Psoas muscle (tissue), 7 donors: ENCODE measurements at regions not wholly inside any gene's neighbourhood (a gene's known extent, or its start where the extent isn't known, plus 50 kb on each side); places are given as distances from the start of the nearest gene placed in this dataset.

Experiments used
- ATAC-seq, 4 donors: fragments of 200-7000 bp; cut with Tn5 transposase; one replicate each; pipeline ENCODE4 v1.9.1; 2020; ENCODE audit warnings: moderate library complexity in 3 of 4, mild to moderate bottlenecking in 2 of 4
- DNase-seq, 2 donors: peaks; one replicate each; pipeline ENCODE4 v3.0.0-alpha.2; 2020
- H3K27ac ChIP-seq: fragments of 200-600 bp; one replicate; pipeline ENCODE4 v1.8.0; 2022
- H3K27me3 ChIP-seq, 3 donors: fragments of 200-600 bp in 1 of 3; one replicate each; pipeline versions ENCODE4 v1.6.1 to v1.8.0; 2013 to 2022; ENCODE audit warnings: low read length in 2 of 3, mild to moderate bottlenecking in 2 of 3, moderate library complexity in 1 of 3; ENCODE audit not compliant: insufficient read depth in 3 of 3
- H3K36me3 ChIP-seq, 2 donors: fragments of 200-600 bp in 1 of 2; one replicate each; pipeline versions ENCODE4 v1.6.1 to v1.8.0; 2013 to 2022; ENCODE audit warnings: low read depth in 1 of 2, mild to moderate bottlenecking in 1 of 2, moderate library complexity in 1 of 2; ENCODE audit not compliant: insufficient read depth in 1 of 2
- H3K4me1 ChIP-seq: fragments of 200-600 bp; one replicate; pipeline ENCODE4 v1.8.0; 2022
- H3K4me3 ChIP-seq: fragments of 200-600 bp; one replicate; pipeline ENCODE4 v1.8.0; 2022; ENCODE audit warnings: mild to moderate bottlenecking
- H3K9me3 ChIP-seq: fragments of 200-600 bp; one replicate; pipeline ENCODE4 v1.8.0; 2022
- CTCF ChIP-seq: fragments of 200-600 bp; IDR thresholded peaks from one replicate; pipeline ENCODE4 v1.8.0; 2022; ENCODE audit warnings: antibody characterized with exemption
- WGBS, 3 donors: extraction: QIAGEN DNeasy Blood & Tissue Kit; methylation state at CpG; one replicate each; pipeline versions ENCODE4 v1.1.6 to v1.1.7; 2013; 5-methylcytosine and 5-hydroxymethylcytosine counted together
- intact Hi-C, 2 donors: fragments of 100-400 bp; cut with DNase I; formaldehyde crosslinking; loops; one replicate each; pipeline versions ENCODE4 v1.11.0 to v1.14.2; 2022
- donor health status: healthy with polysubstance abuse.
- donor health status: DM: no; HTN: no; CAD: no; lungs with moderate emphysema.
- donor health status: Bipolar disorder and iron deficiency.
- donor health status: healthy.
- donor health status: DM: yes; HTN: yes; CAD: no.
- donor health status: DM: no; HTN: no; CAD: no.
- donor health status: DM: yes; HTN: yes; CAD: no.

- intact Hi-C loops = no loop called here
- Histone ChIP-seq H3K4me3 (no peak overlapping the region), H3K27ac (no peak overlapping the region), H3K27me3 (no peaks in the 10 kb centered on the region), H3K9me3 (no peaks in the 10 kb centered on the region), H3K36me3 (no peaks in the 10 kb centered on the region), H3K4me1 (no peaks in the 10 kb centered on the region)
- DNase-seq (no peak), ATAC-seq (no peak)
- WGBS, 3 donors = 90 to 92% (median 91%) methylated on average over 3 of the region's 3 CpGs
- TF ChIP-seq CTCF = no peak
Observed at GRCh38 chr13:99722338-99722818, 221.1 kb downstream of the TM9SF2 start.

GRCh38 chr13:99721606-99722337 lies 220.5 kb downstream of the TM9SF2 start:
- intact Hi-C loops = no loop called here
- no peak for DNase-seq
- no peaks in the 10 kb centered on the region for H3K27me3 ChIP-seq
- no peak for ATAC-seq
- TF ChIP-seq CTCF = no peak
- no peak overlapping the region for H3K27ac ChIP-seq
- H3K4me1 ChIP-seq = no peaks in the 10 kb centered on the region
- H3K9me3 ChIP-seq = no peaks in the 10 kb centered on the region
- H3K4me3 ChIP-seq = no peak overlapping the region
- H3K36me3 ChIP-seq = no peaks in the 10 kb centered on the region
- 42 to 67% (median 58%) methylated on average over 4 of the region's 4 CpGs for WGBS, 3 donors

- no peaks in the 10 kb centered on the region for H3K9me3 ChIP-seq
Observed at GRCh38 chr13:99717959-99718674, 216.8 kb downstream of the TM9SF2 start.

GRCh38 chr13:99709134-99709533 lies 207.9 kb downstream of the TM9SF2 start:
- H3K36me3 ChIP-seq = no peaks in the 10 kb centered on the region
- no peak for DNase-seq
- no peak overlapping the region for H3K4me3 ChIP-seq
- TF ChIP-seq CTCF = no peak
- intact Hi-C loops = no loop called here
- 61 to 67% (median 65%) methylated on average over 4 of the region's 4 CpGs for WGBS, 3 donors
- no peaks in the 10 kb centered on the region for H3K4me1 ChIP-seq
- H3K9me3 ChIP-seq = no peaks in the 10 kb centered on the region
- H3K27me3 ChIP-seq = no peaks in the 10 kb centered on the region
- no peak for ATAC-seq
- no peak overlapping the region for H3K27ac ChIP-seq

More at GRCh38 chr13:99717959-99718674, 216.8 kb downstream of the TM9SF2 start:
- intact Hi-C loops = no loop called here
- no peak for TF ChIP-seq CTCF
- ATAC-seq (no peak), DNase-seq (no peak)
- H3K36me3 ChIP-seq = no peaks in the 10 kb centered on the region
- no peak overlapping the region for H3K4me3 ChIP-seq
- no peaks in the 10 kb centered on the region for H3K27me3 ChIP-seq
- WGBS, 3 donors = 66 to 78% (median 75%) methylated on average over 2 of the region's 2 CpGs
- no peaks in the 10 kb centered on the region for H3K4me1 ChIP-seq
- H3K27ac ChIP-seq = no peak overlapping the region
